ENCODE measurements at regions not wholly inside any gene's neighbourhood (a gene's known extent, or its start where the extent isn't known, plus 50 kb on each side); places are given as distances from the start of the nearest gene placed in this dataset.

DNA sequence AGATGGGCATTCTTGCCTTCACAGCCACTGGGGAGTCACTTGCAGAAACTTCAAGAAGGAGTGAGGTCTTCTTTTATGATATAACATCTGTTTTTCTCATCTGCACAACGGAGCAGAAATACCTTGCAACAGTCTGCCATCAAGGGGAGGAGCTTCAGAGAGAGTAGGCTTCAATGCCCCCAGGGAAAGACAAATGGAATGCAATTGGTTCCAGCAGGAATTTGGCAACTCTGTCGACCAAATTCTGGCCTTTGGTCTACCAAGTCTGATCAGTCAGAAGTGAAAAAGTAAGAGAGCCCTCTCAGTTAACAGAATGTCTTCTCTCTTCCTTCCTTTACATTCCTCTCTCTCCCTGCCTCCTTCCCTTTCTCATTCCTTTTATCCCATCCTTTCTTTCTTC is 229.3 kb downstream of the IDS start:
- TF ChIP-seq CTCF (IDR thresholded peaks at IDR 0.05) (no peak), POLR2A (IDR thresholded peaks at IDR 0.05) (no peak)
